ENCODE measurements at regions not wholly inside any gene's neighbourhood (a gene's known extent, or its start where the extent isn't known, plus 50 kb on each side); places are given as distances from the start of the nearest gene placed in this dataset.
"Not testable (repeated sequence)": the region's sequence is repeated elsewhere in the genome, so short reads cannot be mapped to it uniquely, and the experiment has no call there.

GRCh38 chr6:77290798-77291197 is 172.5 kb downstream of the HTR1B start:
- no peak for TF ChIP-seq CTCF (IDR thresholded peaks at IDR 0.05)
- H3K4me3 ChIP-seq, result no peak overlapping the region
- H3K4me1 ChIP-seq (ENCODE audit: control insufficient read depth in 1 of 2, low read depth in 2 of 2), result peaks cover 7 to 9% of the 10 kb centered on the region in 2 donors
- no peaks in the 10 kb centered on the region for H3K27me3 ChIP-seq (replicated peaks; ENCODE audit: insufficient read depth)
- no peak for ATAC-seq (ENCODE audit: insufficient number of reproducible peaks, low FRiP score, low read depth)
- DNase-seq (ENCODE audit: low spot score), result no peak
- no peaks in the 10 kb centered on the region for H3K9me3 ChIP-seq
- no peak overlapping the region for H3K27ac ChIP-seq
- H3K36me3 ChIP-seq, result no peaks in the 10 kb centered on the region

GRCh38 chr6:77286541-77286940 is 176.8 kb downstream of the HTR1B start:
- no peaks in the 10 kb centered on the region for H3K9me3 ChIP-seq
- no peak overlapping the region for H3K27ac ChIP-seq
- ATAC-seq (ENCODE audit: insufficient number of reproducible peaks, low FRiP score, low read depth) (no peak), DNase-seq (ENCODE audit: low spot score) (no peak)
- H3K4me1 ChIP-seq (ENCODE audit: control insufficient read depth in 1 of 2, low read depth in 2 of 2), result no peaks in the 10 kb centered on the region
- H3K27me3 ChIP-seq (replicated peaks; ENCODE audit: insufficient read depth), result no peaks in the 10 kb centered on the region
- TF ChIP-seq CTCF (IDR thresholded peaks at IDR 0.05), result no peak
- H3K36me3 ChIP-seq, result no peaks in the 10 kb centered on the region
- H3K4me3 ChIP-seq, result no peak overlapping the region

GRCh38 chr6:77273929-77274328 is 189.4 kb downstream of the HTR1B start:
- H3K27me3 ChIP-seq (replicated peaks; ENCODE audit: insufficient read depth), result no peaks in the 10 kb centered on the region
- ATAC-seq (ENCODE audit: insufficient number of reproducible peaks, low FRiP score, low read depth) (no peak), DNase-seq (ENCODE audit: low spot score) (no peak)
- no peak for TF ChIP-seq CTCF (IDR thresholded peaks at IDR 0.05)
- H3K4me3 ChIP-seq, result no peak overlapping the region
- no peaks in the 10 kb centered on the region for H3K9me3 ChIP-seq
- no peak overlapping the region for H3K27ac ChIP-seq
- H3K4me1 ChIP-seq (ENCODE audit: control insufficient read depth in 1 of 2, low read depth in 2 of 2), result no peaks in the 10 kb centered on the region
- no peaks in the 10 kb centered on the region for H3K36me3 ChIP-seq

- no peaks in the 10 kb centered on the region for H3K27me3 ChIP-seq (replicated peaks; ENCODE audit: insufficient read depth)
- no peak for ATAC-seq (ENCODE audit: insufficient number of reproducible peaks, low FRiP score, low read depth)
- TF ChIP-seq CTCF (IDR thresholded peaks at IDR 0.05), result no peak
- DNase-seq (ENCODE audit: low spot score), result no peak
- no peaks in the 10 kb centered on the region for H3K4me1 ChIP-seq (ENCODE audit: control insufficient read depth in 1 of 2, low read depth in 2 of 2)
- no peaks in the 10 kb centered on the region for H3K36me3 ChIP-seq
- no peak overlapping the region for H3K27ac ChIP-seq
- H3K4me3 ChIP-seq, result no peak overlapping the region
- no peaks in the 10 kb centered on the region for H3K9me3 ChIP-seq
Measured at GRCh38 chr6:77264970-77265369, 198.3 kb downstream of the HTR1B start.

- ATAC-seq (ENCODE audit: insufficient number of reproducible peaks, low FRiP score, low read depth) (no peak), DNase-seq (ENCODE audit: low spot score) (no peak)
- H3K27ac ChIP-seq, result no peak overlapping the region
- TF ChIP-seq CTCF (IDR thresholded peaks at IDR 0.05), result no peak
- H3K4me1 ChIP-seq (ENCODE audit: control insufficient read depth in 1 of 2, low read depth in 2 of 2), result no peaks in the 10 kb centered on the region
- H3K4me3 ChIP-seq, result no peak overlapping the region
- no peaks in the 10 kb centered on the region for H3K36me3 ChIP-seq
- H3K9me3 ChIP-seq, result no peaks in the 10 kb centered on the region
- no peaks in the 10 kb centered on the region for H3K27me3 ChIP-seq (replicated peaks; ENCODE audit: insufficient read depth)
Measured at GRCh38 chr6:77263003-77263402, 200.3 kb downstream of the HTR1B start.

- not testable (repeated sequence) for H3K9me3 ChIP-seq; H3K36me3 ChIP-seq; ATAC-seq (ENCODE audit: insufficient number of reproducible peaks, low FRiP score, low read depth); DNase-seq (ENCODE audit: low spot score); H3K4me1 ChIP-seq (ENCODE audit: control insufficient read depth in 1 of 2, low read depth in 2 of 2); H3K27ac ChIP-seq; H3K4me3 ChIP-seq; H3K27me3 ChIP-seq (replicated peaks; ENCODE audit: insufficient read depth)
Measured at GRCh38 chr6:77251801-77252200, 211.5 kb downstream of the HTR1B start.

Data from thoracic aorta (tissue), 2 donors.